Mucosa of gallbladder (tissue), 1 donor: ENCODE measurements at regions not wholly inside any gene's neighbourhood (a gene's known extent, or its start where the extent isn't known, plus 50 kb on each side); places are given as distances from the start of the nearest gene placed in this dataset.

Experiments
- DNase-seq: peaks from one replicate; pipeline ENCODE4 v3.0.0-alpha.2; 2020; ENCODE audit warnings: low spot score
- donor health status: DM: no; HTN: no; CAD: no.

GRCh38 chr6:43968110-43968965 lies 158.9 kb downstream of the MRPL14 start:
- DNase-seq, result no peak

DNA sequence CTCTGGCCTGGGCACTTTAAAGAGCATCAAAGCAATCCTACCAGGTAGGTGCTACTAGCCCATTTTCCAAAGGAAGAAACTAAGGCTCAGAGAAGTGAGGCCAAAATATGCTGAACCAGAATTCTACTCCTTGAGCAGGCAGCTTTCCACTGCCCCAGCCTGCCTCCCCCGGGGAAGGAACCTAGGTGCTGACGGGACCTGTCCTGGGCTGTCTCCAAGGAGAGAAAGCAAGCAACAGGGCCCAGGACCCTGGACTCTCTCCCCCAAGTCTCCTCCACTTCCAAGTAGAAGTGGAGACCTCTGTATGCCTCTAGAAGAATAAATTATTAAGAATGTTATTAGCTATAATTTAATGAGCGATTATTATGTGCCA lies 159.5 kb downstream of the MRPL14 start:
- DNase-seq, result no peak

DNA sequence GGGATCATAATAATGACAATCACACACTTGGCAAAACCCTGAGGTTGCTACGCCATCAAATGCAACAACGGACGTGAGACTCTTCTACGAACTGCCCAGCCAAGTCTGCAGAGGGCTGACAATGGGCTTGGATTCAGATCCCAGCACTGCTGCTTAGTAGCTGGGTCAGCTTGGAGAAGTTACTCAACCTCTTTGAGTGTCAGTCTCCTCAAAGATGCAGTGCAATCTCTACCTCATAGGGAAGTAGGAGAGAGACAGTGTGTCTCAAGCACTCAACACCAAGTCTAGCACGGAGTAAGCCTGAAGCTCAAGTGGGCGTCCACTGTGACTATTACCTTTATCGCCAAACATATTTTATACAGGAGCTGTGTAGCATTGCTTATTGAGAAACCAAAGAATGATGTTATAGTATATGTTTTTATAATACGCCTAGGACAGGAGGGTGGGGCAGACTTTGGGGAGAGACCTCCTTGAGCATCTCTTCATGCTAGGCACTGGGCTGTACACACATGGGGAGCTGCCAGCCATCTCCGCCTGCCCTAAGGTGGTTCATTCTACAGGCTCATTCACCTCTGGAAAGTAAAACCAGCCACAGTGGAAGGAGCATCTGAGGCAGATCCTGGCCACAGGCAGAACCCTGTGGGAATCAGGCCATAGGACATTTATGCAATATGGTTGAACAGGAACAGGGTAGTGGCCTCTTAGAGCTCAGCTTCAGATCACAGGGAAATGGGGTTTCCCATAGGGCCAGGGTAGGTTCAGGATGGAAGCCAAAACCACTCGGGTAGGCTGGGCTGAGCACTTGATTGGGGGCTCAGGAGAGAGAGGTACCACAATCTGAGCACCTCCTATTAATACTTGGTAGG lies 160.2 kb downstream of the MRPL14 start:
- no peak for DNase-seq

- no peak for DNase-seq
Observed at GRCh38 chr6:43966374-43966658, 160.9 kb downstream of the MRPL14 start.

DNA sequence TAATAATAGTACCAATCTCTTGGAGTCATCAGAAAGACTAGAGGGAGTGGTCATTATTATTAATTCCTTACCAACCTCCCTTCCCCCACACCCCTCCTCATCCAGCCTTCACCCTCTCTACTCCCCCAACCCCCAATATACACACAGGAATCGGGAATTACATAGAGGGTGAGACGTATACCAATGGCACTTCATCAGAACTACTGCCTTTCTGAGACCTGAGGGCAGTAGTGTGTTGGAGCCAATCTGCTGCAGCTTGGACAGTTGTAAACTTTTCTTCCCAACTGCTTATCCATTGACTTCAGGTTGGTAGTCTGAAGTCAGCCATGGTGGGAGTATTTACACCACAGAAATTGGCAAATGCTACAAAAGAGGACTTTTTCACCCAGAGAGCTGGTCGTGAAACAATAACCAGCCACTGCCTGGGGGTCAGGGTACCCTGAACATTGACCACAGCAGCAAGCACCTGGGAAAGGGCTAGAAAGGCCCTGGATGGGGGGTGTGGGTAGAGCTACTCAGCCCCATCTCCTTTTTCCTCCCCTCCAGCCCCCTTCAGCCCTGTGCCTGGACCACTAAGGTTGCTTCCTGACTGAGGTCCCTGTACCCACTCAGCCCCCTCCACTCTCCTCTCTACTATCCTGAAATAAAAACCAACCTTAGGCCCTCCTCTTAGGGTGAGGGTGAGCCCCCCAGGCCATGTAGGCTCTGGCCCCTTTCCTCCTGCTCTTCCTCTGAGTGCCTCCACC lies 161.5 kb downstream of the MRPL14 start:
- DNase-seq, result no peak

- no peak for DNase-seq
Observed at GRCh38 chr6:43964659-43965570, 162.3 kb downstream of the MRPL14 start.

GRCh38 chr6:43963877-43964658 lies 163.2 kb downstream of the MRPL14 start:
- DNase-seq, result no peak

DNA sequence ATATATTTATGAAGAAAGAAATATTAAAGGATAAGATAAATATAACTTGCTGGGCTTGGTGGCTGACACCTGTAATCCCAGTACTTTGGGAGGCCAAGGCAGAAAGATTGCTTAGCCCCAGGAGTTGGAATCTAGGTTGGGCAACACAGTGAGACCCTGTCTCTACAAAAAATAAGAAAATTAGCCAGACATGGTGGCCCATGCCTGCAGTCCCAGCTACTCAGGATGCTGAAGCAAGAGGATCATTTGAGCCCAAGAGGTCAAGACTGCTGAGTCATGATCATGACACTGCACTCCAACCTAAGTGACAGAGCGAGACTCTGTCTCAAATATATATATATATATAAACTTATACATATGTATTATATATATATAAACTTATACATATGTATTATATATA lies 164.0 kb downstream of the MRPL14 start:
- DNase-seq, result no peak

DNA sequence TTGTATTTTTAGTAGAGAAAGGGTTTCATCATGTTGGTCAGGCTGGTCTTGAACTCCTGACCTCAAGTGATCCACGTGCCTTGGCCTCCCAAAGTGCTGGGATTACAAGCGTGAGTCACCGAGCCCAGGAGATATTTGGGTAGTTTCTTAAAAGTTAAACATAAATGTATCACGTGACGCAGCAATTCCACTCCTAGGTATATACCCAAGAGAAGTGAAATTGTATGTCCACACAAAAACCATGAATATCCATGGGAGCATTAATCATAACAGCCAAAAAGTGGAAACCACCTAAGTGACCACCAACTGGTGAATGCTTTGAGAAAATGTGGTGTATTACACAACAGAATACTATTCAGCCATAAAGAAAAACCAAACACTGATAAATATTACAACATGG lies 164.8 kb downstream of the MRPL14 start:
- DNase-seq, result no peak

GRCh38 chr6:43957273-43957672 lies 170.0 kb downstream of the MRPL14 start:
- no peak for DNase-seq

DNA sequence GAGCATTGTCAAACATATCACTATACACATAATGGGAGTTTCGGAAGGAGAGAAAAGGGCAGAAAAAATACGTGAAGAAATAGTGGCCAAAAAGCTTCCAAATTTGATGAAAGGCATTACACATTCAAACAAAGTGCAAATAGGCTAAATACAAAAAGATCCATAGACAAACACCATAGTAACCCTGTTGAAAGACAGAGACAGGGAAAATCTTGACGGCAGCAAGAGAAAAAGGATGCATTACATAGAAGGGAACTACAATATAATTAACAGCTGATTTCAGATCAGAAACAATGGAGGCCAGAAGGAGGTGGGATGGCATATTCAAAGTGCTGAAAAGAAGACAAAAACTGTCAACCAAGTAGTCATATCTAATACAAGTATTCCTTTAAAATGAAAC lies 170.8 kb downstream of the MRPL14 start:
- DNase-seq, result no peak

- peak; percentile 57 for DNase-seq
Observed at GRCh38 chr6:43954311-43955131, 172.7 kb downstream of the MRPL14 start.

GRCh38 chr6:43953794-43954310 lies 173.4 kb downstream of the MRPL14 start:
- DNase-seq, result peak; percentile 29

- no peak for DNase-seq
Observed at GRCh38 chr6:43953256-43953655, 174.0 kb downstream of the MRPL14 start.

GRCh38 chr6:43952746-43953145 lies 174.5 kb downstream of the MRPL14 start:
- no peak for DNase-seq

DNA sequence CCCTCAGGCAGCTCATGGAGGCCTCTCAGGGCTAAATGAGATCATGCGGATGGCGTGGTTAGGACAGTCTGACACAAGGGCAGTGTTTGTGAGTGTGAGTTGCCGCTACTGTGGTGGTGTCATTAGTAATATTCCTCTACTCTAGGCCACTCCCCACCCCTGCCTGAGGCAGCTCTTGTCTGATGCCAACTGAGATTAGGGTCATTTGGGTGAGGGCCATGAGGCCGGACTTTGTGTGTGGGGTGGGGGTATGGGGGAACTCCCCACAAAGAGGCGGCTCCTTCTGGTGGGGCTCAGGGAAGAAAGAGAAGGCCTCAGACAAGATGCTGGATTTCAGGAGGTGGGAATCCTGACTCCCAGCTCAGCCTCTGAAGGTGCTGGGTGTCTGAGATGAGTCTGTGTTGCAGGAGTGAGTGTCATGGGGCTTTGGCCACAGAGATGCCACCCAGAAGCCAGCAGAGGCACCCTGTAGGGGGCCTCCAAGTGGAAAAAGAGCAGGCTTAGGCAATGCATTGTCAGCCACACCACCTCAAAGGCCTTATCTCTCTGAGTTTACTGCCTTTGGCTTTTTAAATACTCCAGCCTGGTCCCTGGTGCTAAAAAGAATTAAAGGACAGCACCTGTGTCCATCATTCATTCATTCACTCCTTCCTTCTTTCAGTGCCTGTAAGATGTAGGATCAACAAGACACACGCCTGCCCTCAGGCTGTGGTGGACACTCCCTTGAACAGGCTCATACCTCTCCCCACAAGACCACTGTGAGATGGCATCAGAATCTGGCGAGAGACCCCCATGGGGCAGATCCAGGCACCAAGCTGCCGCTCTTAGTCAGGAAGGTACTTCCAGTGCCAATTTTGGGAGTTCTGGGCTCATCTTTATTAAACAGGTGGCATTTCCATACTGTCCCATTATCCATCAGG lies 175.2 kb downstream of the MRPL14 start:
- no peak for DNase-seq

GRCh38 chr6:43951063-43951755 lies 176.0 kb downstream of the MRPL14 start:
- DNase-seq, result peak; percentile 67

GRCh38 chr6:43950731-43951062 lies 176.6 kb downstream of the MRPL14 start:
- DNase-seq, result no peak
